Natural killer cell (primary cell): ENCODE measurements at regions not wholly inside any gene's neighbourhood (a gene's known extent, or its start where the extent isn't known, plus 50 kb on each side); places are given as distances from the start of the nearest gene placed in this dataset.

Source experiments
- ATAC-seq, 3 donors: fragments of 150-1000 bp in 2 of 3; fragments of 200-7000 bp in 1 of 3; cut with Tn5 transposase; 1 replicate in 1 of 3; 2 replicates in 2 of 3; pipeline ENCODE4 v1.10.0; 2021; ENCODE audit warnings: mild to moderate bottlenecking in 2 of 3, moderate library complexity in 2 of 3
- DNase-seq, 2 donors: peaks; one replicate each; pipeline versions ENCODE4 v3.0.0 to v3.0.0-alpha.2; 2013 to 2021; ENCODE audit warnings: mixed read lengths in 1 of 2
- H3K27ac ChIP-seq: one replicate; pipeline ENCODE4 v1.5.1; 2013; ENCODE audit warnings: mild to moderate bottlenecking, low read length
- H3K27me3 ChIP-seq: one replicate; pipeline ENCODE4 v1.6.1; 2013; ENCODE audit warnings: low read length; ENCODE audit not compliant: control insufficient read depth, insufficient read depth
- H3K36me3 ChIP-seq: one replicate; pipeline ENCODE4 v1.6.1; 2013; ENCODE audit warnings: low read length; ENCODE audit not compliant: control insufficient read depth, insufficient read depth
- H3K4me1 ChIP-seq: one replicate; pipeline ENCODE4 v1.6.1; 2013; ENCODE audit warnings: low read length; ENCODE audit not compliant: control insufficient read depth, insufficient read depth
- H3K4me3 ChIP-seq: one replicate; pipeline ENCODE4 v1.5.1; 2013; ENCODE audit warnings: low read length
- H3K9me3 ChIP-seq: one replicate; pipeline ENCODE4 v1.6.1; 2013; ENCODE audit warnings: low read length; ENCODE audit not compliant: control insufficient read depth, insufficient read depth
- H3K27ac Mint-ChIP-seq, 2 donors: one replicate each; pipeline ENCODE4 v1.8.0; 2022; ENCODE audit warnings: mild to moderate bottlenecking in 2 of 2, mixed read lengths in 2 of 2, moderate library complexity in 1 of 2
- H3K27me3 Mint-ChIP-seq, 2 donors: one replicate each; pipeline ENCODE4 v1.8.0; 2022; ENCODE audit warnings: low read depth in 2 of 2, mixed read lengths in 2 of 2
- H3K36me3 Mint-ChIP-seq: one replicate; pipeline ENCODE4 v1.8.0; 2022; ENCODE audit warnings: mixed read lengths
- H3K4me1 Mint-ChIP-seq, 2 donors: one replicate each; pipeline ENCODE4 v1.8.0; 2022; ENCODE audit warnings: mixed read lengths in 2 of 2
- H3K4me3 Mint-ChIP-seq: one replicate; pipeline ENCODE4 v1.8.0; 2022; ENCODE audit warnings: mild to moderate bottlenecking, moderate library complexity, mixed read lengths
- H3K9me3 Mint-ChIP-seq, 2 donors: one replicate each; pipeline ENCODE4 v1.8.0; 2022; ENCODE audit warnings: mixed read lengths in 2 of 2
- CTCF ChIP-seq: fragments of 200-600 bp; IDR thresholded peaks from one replicate; pipeline ENCODE4 v1.8.0; 2022; ENCODE audit warnings: antibody characterized with exemption
- WGBS: methylation state at CpG from one replicate; pipeline ENCODE4 v1.1.7; 2013; ENCODE audit warnings: missing lambda C conversion rate; ENCODE audit not compliant: insufficient coverage; 5-methylcytosine and 5-hydroxymethylcytosine counted together
- intact Hi-C: fragments of 100-400 bp; cut with micrococcal nuclease; formaldehyde crosslinking; loops from one replicate; pipeline ENCODE4 v1.14.2; 2022

GRCh38 chr1:4428711-4429110 lies 225.7 kb upstream of the AJAP1 start:
- no peak for ATAC-seq
- H3K9me3 ChIP-seq = no peaks in the 10 kb centered on the region
- no peak overlapping the region for H3K27ac Mint-ChIP-seq
- no peak for TF ChIP-seq CTCF
- no peaks in the 10 kb centered on the region for H3K27me3 Mint-ChIP-seq
- H3K4me3 ChIP-seq = no peak overlapping the region
- DNase-seq = no peak
- H3K27me3 ChIP-seq = no peaks in the 10 kb centered on the region
- H3K4me1 Mint-ChIP-seq = no peaks in the 10 kb centered on the region
- H3K9me3 Mint-ChIP-seq = peaks cover 3 to 4% of the 10 kb centered on the region in 2 donors
- no peak overlapping the region for H3K27ac ChIP-seq
- H3K36me3 ChIP-seq = no peaks in the 10 kb centered on the region
- H3K4me3 Mint-ChIP-seq = no peak overlapping the region
- no peaks in the 10 kb centered on the region for H3K36me3 Mint-ChIP-seq
- intact Hi-C loops = no loop called here
- H3K4me1 ChIP-seq = no peaks in the 10 kb centered on the region

- no peak overlapping the region for H3K27ac ChIP-seq
- Mint-ChIP-seq H3K4me1 (no peaks in the 10 kb centered on the region), H3K36me3 (no peaks in the 10 kb centered on the region), H3K27me3 (no peaks in the 10 kb centered on the region), H3K27ac (no peak overlapping the region), H3K4me3 (no peak overlapping the region), H3K9me3 (peaks cover 3 to 4% of the 10 kb centered on the region in 2 donors)
- H3K9me3 ChIP-seq = no peaks in the 10 kb centered on the region
- 85% methylated on average over 10 of the region's 10 CpGs for WGBS
- H3K36me3 ChIP-seq = no peaks in the 10 kb centered on the region
- intact Hi-C loops = no loop called here
- TF ChIP-seq CTCF = no peak
- H3K4me1 ChIP-seq = no peaks in the 10 kb centered on the region
- no peak for ATAC-seq
- H3K4me3 ChIP-seq = no peak overlapping the region
- H3K27me3 ChIP-seq = no peaks in the 10 kb centered on the region
- DNase-seq = no peak
These were observed 223.7 kb upstream of the AJAP1 start for GRCh38 chr1:4430406-4431365.

- WGBS = 55% methylated on average over 6 of the region's 6 CpGs
- Mint-ChIP-seq H3K36me3 (no peaks in the 10 kb centered on the region), H3K4me1 (no peaks in the 10 kb centered on the region), H3K4me3 (no peak overlapping the region), H3K27ac (no peak overlapping the region), H3K9me3 (peaks cover 3 to 4% of the 10 kb centered on the region in 2 donors), H3K27me3 (no peaks in the 10 kb centered on the region)
- H3K27ac ChIP-seq = no peak overlapping the region
- H3K27me3 ChIP-seq = no peaks in the 10 kb centered on the region
- H3K9me3 ChIP-seq = no peaks in the 10 kb centered on the region
- TF ChIP-seq CTCF = no peak
- intact Hi-C loops = no loop called here
- no peak overlapping the region for H3K4me3 ChIP-seq
- DNase-seq (no peak), ATAC-seq (no peak)
- no peaks in the 10 kb centered on the region for H3K36me3 ChIP-seq
- no peaks in the 10 kb centered on the region for H3K4me1 ChIP-seq
These were observed 222.9 kb upstream of the AJAP1 start for GRCh38 chr1:4431491-4431890.

- Histone ChIP-seq H3K9me3 (no peaks in the 10 kb centered on the region), H3K27me3 (no peaks in the 10 kb centered on the region), H3K4me3 (no peak overlapping the region), H3K4me1 (no peaks in the 10 kb centered on the region), H3K27ac (no peak overlapping the region), H3K36me3 (no peaks in the 10 kb centered on the region)
- Mint-ChIP-seq H3K27me3 (no peaks in the 10 kb centered on the region), H3K27ac (no peak overlapping the region), H3K36me3 (no peaks in the 10 kb centered on the region), H3K9me3 (no peaks in the 10 kb centered on the region), H3K4me3 (no peak overlapping the region), H3K4me1 (no peaks in the 10 kb centered on the region)
- no peak for ATAC-seq
- WGBS = 93% methylated on average over 7 of the region's 7 CpGs
- DNase-seq = no peak
- intact Hi-C loops = no loop called here
- TF ChIP-seq CTCF = no peak
These were observed 221.3 kb upstream of the AJAP1 start for GRCh38 chr1:4433075-4433474.
